Dedifferentiated amniotic fluid mesenchymal stem cell (primary cell): ENCODE measurements at regions not wholly inside any gene's neighbourhood (a gene's known extent, or its start where the extent isn't known, plus 50 kb on each side); places are given as distances from the start of the nearest gene placed in this dataset.

Experiments
- DNase-seq: peaks from one replicate; pipeline ENCODE4 v3.0.0-alpha.2; 2016; ENCODE audit errors: extremely low spot score

DNA sequence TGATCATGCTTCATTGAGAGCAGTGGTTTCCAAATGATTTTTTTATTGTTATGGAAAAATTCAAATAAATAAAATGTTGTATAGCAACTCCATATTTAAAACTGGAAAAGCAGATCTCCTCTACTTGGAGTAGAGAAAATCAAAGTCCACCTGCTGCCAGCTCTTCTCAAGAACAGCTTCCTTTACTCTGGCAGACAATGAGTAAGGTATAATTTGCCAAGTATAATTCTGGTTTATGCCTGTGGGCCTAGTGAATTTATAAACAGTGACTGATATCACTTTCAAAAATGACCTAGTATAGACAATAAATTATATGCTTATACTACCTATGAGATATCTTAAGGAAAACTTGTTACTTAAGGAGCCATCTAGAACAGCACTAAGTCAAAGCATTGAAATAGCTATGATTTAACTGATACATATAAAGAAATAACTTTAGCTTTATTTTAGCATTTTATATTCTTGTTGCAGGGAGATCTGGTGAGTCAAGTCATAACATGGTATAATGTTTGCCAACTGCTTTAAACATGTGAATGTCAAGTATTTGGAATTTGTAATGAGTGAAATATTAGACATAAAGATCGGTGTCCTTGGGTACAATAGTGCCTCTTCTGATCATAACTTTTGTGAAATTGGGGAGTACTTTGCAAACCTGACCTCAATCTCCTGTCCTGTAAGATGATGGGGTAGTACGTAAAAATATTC, 1389.1 kb upstream of the PIK3C3 start:
- no peak for DNase-seq

DNA sequence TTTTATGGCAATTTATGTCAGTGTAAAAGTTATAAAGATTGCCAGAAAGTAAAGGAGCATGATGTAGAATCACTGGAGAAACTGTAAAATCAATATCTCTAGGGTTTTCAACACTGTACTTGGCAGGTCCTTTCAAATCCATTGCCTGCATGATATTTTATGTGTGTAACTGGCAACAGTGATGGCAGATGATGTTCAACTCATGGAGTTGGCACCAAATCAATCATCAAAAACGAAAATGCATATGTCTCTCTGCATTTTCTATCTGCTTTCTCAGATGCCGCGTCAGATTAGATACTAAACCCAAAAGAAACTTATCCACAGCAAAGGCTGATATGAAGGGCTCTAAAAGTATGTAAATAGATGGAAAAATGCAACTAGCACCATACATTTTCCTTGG, 1395.5 kb upstream of the PIK3C3 start:
- no peak for DNase-seq

DNA sequence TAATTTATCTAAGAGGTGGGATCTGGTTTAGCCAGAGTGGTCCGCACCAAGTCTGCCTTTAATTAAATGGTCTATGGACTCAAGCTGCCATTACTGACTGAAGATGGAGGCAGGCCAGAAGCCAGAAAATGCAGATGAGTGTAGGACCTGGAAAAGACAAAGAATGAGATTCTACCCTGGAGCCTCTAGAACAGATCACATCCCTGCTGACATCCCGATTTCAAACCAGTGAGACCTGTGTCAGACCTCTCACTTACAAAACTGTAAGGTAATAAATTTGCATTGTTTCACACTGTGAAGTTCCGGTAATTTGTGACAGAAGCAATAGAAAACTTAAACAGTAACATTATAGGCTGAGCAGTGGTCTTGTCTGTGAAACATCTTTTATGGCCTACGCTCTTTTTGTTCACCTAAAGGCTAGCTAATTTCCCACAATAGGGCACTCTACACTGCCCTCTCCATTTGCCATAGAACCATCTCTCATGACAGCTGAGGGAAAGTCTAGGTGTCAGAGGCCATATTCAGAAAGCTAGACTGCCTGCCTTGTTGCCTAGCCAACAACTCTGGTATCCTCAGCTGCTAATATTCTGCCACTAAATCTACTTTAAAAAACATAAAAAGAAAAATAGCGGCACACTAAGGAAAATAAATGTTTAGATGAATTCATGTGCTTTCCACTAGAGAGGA, 1396.2 kb upstream of the PIK3C3 start:
- DNase-seq = no peak

DNA sequence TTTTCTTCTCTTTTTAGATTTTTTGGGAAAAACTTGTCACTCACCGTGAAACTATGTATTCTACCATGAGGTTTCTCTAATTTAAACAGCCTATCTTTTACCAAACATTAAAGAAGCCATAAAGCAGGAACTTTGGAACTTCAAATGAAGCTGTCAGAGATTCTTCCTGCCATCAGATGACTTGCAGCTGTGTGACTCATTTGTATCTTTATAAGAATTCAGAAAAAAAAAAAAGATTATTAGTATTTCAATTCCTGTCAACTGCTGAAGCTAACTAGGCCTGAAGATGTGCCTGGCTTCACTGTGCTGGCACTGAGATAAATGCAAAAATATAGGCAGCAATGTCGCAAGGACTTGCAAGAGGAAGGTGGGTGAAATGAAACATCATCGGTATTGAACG, 1399.1 kb upstream of the PIK3C3 start:
- DNase-seq = no peak

DNA sequence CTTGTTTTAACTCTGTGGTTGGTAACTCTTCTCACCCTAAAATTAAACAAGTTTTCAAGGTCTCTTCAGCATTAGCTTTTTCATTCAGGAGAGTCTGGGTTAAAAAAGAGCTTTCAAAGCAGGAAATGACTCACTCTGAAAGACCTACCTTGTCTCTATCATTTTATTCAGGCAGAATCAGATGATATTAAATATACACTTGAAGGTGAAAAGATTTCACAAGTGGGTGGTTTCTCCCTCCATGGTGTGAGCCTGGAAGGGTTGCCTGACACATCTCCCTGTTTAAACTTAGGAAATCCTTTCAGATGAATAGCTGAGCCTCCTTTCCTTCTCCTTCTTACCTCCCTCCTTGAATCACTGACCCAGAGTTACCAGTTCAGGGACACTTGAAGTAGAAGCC, 1402.0 kb upstream of the PIK3C3 start:
- no peak for DNase-seq

DNA sequence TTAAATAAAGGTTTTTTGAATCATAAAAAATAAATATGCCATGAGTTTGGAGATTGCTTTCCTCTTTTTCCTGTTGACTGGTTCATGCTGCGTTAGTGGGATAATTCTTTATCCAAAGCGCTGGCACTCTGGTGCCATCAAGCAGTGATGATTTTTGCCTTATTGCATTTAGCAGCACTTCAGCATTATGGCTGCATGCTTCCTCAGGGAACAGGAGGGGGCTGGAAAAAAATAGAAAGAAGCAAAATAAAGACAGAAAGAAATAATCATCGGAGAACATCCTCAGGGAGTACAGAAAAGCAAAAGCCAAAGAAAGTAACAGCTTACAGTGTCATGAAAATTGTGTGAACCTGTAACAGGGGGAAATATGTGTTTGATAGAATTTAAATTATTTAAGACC, 1408.2 kb upstream of the PIK3C3 start:
- DNase-seq = no peak

DNA sequence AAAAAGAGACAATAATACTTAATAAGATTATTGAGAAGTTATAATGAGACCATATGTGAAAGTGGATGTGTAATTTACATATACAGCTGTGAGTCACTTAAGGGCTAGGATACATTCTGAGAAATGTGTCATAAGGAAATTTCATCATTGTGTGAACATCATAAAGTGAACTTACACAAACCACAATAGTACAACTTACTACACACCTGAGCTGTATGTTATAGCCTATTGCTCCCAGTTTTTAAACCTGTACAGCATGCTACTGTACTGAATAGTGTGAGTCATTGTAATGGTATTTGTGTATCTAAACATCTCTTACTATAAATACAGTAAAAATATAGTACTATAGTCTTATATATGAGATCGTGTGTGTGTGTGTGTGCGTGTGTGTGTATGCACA, 1420.3 kb upstream of the PIK3C3 start:
- no peak for DNase-seq

DNA sequence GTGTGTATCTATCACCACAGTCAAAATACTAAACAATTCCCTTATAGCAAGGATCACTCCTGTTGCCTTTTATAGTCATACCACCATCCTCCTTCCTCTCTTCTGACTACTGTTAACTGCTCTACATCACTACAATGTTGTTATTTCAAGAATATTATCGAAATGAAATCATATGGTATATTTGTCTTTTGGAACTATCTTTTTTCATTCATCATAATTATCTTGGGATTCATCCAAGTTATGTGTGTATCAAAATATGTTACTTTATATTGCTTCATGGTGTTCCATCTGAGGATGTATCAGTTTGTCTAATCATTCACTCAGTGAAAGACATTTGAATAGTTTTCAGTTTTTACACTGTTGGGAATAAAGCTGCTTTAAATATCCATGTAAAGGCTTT, 1423.0 kb upstream of the PIK3C3 start:
- no peak for DNase-seq

DNA sequence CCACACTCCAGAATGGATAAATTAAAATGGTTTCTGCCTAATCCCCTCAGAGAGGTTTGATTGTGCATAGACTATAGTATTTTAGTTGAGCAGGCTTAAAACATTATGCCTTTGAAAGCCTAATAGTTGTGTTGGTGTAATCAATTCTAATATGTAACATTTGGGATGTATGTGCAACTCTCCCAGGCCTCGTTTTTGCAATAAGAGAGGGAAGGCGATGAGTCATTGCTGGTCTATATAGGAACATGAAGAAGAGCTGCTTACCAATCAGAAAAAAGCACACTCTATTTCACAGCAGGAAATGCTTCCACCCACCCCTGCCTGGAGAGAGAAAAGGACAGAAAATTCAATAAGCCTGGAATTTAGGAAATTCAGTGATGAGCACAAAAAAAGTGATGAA, 1424.0 kb upstream of the PIK3C3 start:
- DNase-seq = no peak

DNA sequence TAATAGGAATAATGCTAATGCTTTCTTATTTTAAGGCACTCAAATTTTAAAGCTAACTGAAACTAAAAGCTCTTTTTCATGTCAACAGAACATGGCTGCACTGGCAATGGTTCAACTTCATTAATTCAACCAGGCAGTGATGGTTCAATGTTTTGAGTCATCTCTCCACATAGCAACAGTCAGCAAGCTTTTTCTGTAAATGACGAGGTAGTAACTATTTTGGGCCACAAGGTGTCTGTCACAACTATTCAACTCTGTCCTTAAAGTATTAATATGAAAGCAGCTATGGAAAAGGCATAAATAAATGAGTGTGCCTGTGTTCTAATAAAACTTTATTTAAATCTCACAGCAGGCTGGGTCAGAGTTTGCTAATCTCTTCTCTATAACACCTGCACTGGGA, 1425.6 kb upstream of the PIK3C3 start:
- no peak for DNase-seq

DNA sequence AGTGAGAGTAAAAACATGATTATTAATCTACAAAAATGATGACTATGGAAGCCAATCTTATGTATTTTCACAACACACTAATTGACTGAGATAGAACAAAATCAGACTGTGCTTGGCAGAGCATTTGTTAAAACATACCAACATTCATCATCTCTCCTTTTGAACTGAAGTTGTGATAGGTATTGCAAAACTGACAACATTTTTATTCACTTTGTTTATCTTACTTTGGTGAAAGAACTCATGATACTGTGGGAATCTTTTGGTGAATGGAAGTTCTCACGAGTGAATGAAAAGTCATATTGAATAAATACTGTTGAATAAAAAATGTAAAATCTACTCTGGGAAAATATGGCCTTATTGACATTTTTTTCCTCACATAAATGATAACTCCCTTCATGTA, 1430.2 kb upstream of the PIK3C3 start:
- DNase-seq = no peak

DNA sequence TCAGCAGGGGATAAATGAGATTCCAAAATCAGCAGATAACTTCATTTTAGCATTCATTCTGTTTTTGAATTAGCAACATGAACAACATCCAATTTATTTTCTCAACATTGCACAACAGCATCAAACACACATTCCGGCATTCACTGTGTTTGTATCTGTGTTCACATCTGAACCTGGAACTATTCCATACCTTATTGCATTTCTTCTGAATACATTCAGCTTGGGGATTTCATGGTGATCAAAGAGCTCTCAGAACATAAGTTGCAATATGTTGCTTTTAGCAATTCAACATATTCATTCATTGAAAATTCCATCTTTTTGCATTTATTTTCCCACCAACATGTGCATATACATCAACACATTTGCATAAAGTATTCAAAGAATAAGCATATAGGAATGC, 1431.7 kb upstream of the PIK3C3 start:
- no peak for DNase-seq

DNA sequence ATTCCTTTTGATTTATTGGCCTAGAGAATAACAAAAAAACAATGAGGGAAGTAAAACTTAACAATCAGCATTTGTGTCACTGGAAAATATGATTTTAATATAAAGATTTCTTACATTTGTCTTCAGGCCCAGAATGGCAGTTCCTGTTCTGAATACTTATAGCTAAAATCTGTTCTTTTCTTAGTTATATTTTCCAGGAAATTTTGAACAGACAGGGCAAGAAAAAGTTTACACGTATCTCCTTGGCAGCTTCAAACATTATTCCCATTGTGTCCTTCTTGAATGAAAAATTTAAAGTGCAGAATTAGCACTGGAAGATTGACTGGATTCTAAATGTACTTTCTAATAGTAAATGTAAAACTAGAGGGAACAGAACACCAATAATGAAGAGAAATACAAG, 1454.0 kb upstream of the PIK3C3 start:
- no peak for DNase-seq

DNA sequence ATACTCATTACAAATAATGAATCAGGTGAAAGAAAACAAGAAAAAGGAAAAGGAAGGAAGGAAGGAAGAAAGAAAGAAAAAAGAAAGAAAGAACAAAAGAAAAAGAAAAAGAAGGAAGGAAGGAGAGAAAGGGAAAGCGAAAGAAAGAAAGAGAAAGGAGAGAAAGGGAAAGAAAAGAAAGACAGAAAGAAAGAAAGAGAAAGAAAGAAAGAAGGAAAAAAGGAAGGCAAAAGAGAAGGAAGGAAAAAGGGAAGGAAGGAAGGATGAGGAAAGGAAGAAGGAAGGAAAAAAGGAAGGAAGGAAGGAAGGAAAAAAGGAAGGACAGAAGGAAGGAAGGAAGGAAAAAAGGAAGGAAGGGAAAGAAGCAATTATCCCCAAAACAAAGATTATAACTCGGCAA, 1460.4 kb upstream of the PIK3C3 start:
- no peak for DNase-seq

DNA sequence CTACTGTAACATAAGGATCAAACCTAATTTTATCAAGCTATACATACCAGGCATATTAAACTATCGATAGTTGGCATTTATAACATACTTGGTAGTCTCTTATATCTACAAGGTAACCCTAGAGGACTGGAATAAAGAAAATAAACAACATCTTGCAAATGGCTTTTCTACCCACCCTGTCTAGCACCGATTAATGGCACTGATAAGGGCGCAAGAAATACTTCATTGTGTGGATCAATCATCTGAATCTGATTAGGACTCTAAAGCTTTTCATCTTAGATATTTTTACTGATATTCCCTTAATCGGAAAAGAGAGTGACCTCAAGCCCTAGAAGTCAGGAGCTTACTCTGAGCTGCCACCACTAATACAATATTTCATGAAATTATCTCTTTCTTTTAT, 1461.7 kb upstream of the PIK3C3 start:
- no peak for DNase-seq

DNA sequence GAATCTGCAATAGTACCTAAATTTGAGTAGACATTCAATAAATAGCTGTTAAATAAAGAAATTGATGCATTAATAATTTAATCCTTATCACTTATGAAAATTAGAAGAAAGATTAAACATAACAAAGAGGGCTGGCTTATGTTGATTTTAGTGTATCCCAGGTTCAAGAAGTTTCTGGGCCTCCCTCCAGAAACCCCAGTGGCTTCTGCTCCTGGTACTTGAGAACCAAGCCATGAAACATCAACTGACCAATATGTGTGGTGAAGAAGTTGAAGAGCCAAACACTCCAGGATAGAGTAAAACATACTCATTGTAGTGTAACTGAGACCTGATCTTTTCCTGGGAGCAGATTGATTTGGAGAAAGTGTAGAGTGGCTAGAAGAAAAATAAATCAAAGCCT, 1465.7 kb upstream of the PIK3C3 start:
- DNase-seq = no peak

DNA sequence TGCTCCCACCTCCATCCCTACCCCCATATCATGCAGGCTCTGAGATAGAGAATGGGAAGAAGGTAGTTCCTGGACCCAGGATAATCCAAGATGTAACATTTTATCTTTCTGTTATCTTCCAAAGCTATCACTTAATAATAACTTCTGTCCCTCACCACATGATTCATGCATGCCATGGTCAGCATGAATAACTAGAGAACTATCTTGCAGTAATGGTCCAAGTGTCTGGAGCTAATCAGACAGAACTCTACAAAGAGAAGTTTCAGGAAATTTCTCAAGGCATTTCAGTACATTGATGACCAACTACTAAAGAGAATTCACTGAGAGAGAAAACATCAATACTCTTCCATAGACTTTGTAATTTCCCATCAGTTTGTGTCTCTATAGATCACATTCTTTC, 1469.7 kb upstream of the PIK3C3 start:
- peak; percentile 22 for DNase-seq

DNA sequence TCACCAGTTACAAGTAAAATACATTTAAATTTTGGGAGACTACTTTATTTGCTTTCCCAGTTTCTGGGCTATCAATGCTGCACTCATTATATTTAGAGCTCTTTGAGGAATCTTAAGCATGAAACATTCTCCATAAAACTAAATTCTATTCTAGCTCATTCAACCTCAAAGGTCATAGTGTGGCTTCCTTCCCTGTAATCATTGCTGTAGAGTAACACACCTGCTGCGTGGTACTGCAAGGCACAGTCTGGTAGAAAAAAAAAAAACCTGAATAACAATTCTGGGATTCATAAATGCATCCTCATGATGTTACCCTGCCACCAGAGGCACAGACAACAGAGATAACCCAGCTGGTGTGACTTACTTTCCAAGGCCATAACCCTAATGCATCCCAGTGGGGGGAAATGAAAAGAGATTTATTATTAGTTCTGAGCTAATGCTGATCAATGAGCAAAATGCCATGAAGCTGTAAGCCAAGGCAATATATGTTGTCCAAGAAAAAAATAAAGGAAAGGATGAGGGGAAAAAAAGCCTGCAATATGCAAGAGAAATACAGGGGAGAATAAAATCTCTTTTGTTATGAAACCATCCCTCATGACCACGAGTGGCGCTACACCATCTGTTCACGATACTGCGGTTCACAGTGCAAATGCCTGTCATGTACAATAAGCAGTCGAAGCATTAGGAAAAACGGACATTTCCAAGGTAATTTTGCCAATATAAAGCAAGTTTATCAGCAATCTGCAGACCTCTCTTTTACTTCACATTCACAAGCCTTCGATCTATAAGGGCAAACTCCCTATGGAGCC, 1481.6 kb upstream of the PIK3C3 start:
- DNase-seq = no peak

DNA sequence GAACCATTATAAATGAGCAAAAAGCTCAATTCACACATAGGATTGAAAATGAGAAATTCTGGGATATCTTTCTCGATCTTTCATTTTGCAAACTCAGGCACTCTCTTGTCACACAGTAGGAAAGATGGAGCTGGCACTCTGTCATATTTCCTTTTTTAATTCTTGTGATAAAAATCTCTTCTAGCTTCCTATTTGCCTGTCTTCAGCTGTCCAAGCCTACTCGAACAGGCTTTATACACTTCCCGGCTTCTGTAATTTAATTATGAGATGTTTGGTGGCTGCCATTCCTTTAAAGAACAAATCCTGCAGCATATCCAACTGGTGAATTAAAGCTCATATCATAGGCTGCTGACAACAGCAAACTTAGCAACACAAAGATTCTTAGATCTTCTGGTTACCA, 1484.3 kb upstream of the PIK3C3 start:
- DNase-seq = no peak

DNA sequence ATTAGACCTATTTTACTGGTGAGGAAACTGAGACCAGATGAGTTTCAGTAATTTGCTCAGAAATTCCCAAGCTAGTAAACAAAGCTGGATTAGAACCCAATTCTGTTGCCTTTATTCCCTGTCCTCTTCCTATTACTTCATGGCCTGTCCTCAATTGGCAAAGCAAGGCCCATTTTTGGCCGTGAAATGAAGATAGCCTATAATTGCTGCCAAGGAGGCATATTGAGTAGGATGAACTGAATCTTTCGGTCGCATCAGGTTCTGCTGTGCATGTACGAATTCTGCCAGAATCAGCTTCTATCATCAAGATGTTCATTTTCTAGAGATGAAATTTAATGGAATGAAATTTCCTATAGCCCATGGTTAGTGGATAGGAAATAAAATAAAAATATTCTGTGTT, 1485.2 kb upstream of the PIK3C3 start:
- no peak for DNase-seq

DNA sequence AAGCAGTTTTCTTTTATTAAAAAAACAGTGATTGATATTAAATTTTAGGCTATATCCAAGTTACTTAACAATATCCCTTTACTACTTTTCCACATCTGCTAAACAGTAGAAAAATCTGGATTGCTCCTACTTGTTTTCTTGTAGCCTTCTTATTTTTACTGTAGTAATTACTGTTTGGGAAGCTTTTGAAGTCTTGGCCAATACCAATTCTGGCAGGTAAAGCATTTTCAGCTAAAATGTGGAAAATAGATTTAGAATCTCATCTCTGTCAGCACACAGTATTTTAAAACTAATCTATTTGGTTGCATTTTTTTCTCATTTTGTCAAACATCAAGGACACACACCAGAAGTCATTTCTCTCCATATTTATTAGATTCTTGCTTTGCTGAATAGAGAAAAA, 1485.7 kb upstream of the PIK3C3 start:
- DNase-seq = no peak

DNA sequence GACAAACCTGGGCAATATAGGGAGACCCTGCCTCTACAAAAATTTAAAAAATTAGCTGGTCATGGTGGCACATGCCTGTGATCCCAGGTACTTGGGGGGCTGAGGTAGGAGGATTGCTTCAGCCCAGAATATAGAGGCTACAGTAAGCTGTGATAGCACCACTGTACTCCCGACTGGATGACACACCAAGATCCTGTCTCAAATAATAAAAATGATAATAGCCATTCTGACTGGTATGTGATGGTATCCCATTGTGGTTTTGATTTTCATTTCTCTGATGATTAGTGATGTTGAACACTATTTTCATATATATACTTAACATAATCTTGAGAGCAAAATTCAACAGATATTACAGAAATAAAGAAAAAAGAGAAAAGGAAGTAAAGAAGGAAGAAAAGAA, 1491.0 kb upstream of the PIK3C3 start:
- no peak for DNase-seq

DNA sequence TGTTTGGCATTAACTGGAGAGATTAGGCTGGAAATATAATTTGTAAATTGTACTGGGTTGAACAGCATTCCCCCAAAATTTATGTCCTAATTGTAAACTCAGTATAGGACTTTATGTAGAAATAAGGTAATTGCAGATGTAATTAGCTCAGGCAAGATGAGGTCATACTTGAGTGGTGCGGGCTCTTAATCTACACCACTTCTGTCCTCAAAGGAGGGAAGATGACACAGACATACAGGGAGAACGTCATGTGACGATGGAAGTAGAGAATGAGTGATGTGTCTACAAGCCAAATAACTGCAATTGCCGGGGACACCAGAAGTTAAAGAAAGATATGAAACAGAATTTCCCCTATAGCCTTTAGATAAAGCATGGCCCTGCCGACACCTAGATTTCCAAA, 1501.1 kb upstream of the PIK3C3 start:
- DNase-seq = no peak
